Tibial nerve (tissue), 4 donors: ENCODE measurements at regions not wholly inside any gene's neighbourhood (a gene's known extent, or its start where the extent isn't known, plus 50 kb on each side); places are given as distances from the start of the nearest gene placed in this dataset.
"Not testable (repeated sequence)": the region's sequence is repeated elsewhere in the genome, so short reads cannot be mapped to it uniquely, and the experiment has no call there.

Experiments used
- DNase-seq, 2 donors: peaks; one replicate each; pipeline ENCODE4 v3.0.0-alpha.2; 2019; ENCODE audit warnings: low spot score in 2 of 2
- H3K27ac ChIP-seq, 4 donors: fragments of 200-600 bp; sonication (generic) in 3 of 4; one replicate each; pipeline ENCODE4 v1.5.1; 2017 to 2019; ENCODE audit warnings: mild to moderate bottlenecking in 1 of 4
- H3K27me3 ChIP-seq, 2 donors: fragments of 200-600 bp; sonication (generic) in 1 of 2; one replicate each; pipeline versions ENCODE4 v1.5.1 to v1.6.0; 2017 to 2019
- H3K36me3 ChIP-seq, 3 donors: fragments of 200-600 bp; sonication (generic); one replicate each; pipeline ENCODE4 v1.5.1; 2018 to 2019
- H3K4me1 ChIP-seq, 4 donors: fragments of 200-600 bp; sonication (generic) in 3 of 4; one replicate each; pipeline ENCODE4 v1.5.1; 2017 to 2019
- H3K4me3 ChIP-seq, 4 donors: fragments of 200-600 bp; sonication (generic) in 3 of 4; one replicate each; pipeline ENCODE4 v1.5.1; 2017 to 2019; ENCODE audit warnings: mild to moderate bottlenecking in 1 of 4, moderate library complexity in 1 of 4
- H3K9me3 ChIP-seq, 4 donors: fragments of 200-600 bp; sonication (generic) in 3 of 4; one replicate each; pipeline ENCODE4 v1.5.1; 2017 to 2019
- CTCF ChIP-seq, 5 experiments: fragments of 200-600 bp in 3 of 5; fragments of 450-650 bp in 2 of 5; sonication (generic) in 3 of 5; IDR thresholded peaks; one replicate each; pipeline ENCODE4 v1.5.1; 2016 to 2019; ENCODE audit warnings: antibody characterized with exemption in 5 of 5, mild to moderate bottlenecking in 3 of 5, moderate library complexity in 2 of 5
- EP300 ChIP-seq, 2 donors: sonication (generic); formaldehyde crosslinking; IDR thresholded peaks; one replicate each; pipeline ENCODE4 v1.6.1; 2017; ENCODE audit warnings: antibody characterized with exemption in 2 of 2, mild to moderate bottlenecking in 1 of 2
- POLR2A ChIP-seq, 2 donors: fragments of 450-650 bp; IDR thresholded peaks; one replicate each; pipeline ENCODE4 v1.6.1; 2017; ENCODE audit warnings: antibody characterized with exemption in 2 of 2, mild to moderate bottlenecking in 2 of 2, moderate library complexity in 2 of 2
- WGBS, 2 donors: methylation state at CpG; one replicate each; pipeline ENCODE4 v1.1.5; 2018; 5-methylcytosine and 5-hydroxymethylcytosine counted together

- no peaks in the 10 kb centered on the region for H3K9me3 ChIP-seq
- DNase-seq = no peak
- 83% methylated on average over 12 of the region's 12 CpGs for WGBS, 2 donors
- no peaks in the 10 kb centered on the region for H3K36me3 ChIP-seq
- H3K27me3 ChIP-seq = no peaks in the 10 kb centered on the region
- H3K27ac ChIP-seq = no peak overlapping the region
- no peak overlapping the region for H3K4me3 ChIP-seq
- peaks cover 0 to 23% (median 0%) of the 10 kb centered on the region in 4 donors for H3K4me1 ChIP-seq
- no peak for TF ChIP-seq POLR2A (IDR thresholded peaks at IDR 0.05)
- TF ChIP-seq CTCF (IDR thresholded peaks at IDR 0.05) = no peak
- TF ChIP-seq EP300 (IDR thresholded peaks at IDR 0.05) = no peak
Measured at GRCh38 chr3:127042634-127043033, 59.7 kb downstream of the PLXNA1 start.

DNA sequence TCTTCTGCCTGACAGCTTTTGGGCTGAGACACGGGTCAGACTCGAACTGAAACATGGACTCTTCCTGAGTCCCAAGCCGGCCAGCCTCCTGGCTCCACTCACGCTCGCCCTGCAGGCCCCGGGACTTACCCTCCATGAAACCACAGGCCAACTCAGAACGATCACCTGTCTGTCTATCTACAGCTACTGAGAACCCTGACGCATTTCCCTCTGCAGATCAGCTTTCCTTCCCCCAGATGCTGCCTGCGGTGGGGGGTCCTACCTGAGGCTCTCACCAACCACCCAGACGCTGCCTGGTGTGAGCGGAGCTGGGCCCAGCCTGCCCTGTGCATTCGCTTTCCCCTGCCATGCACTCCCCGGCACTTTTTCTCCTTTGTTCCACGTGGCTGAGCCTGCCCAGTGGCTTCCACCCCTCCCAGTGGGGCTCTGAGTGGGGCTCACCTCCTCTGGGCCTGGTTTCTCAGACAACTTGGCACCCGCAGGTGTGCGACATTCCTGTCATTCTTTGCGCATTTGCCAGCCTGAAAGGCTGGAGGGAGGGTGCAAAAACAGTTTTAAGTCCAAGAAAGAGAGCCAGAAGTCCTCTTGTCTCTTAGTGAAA is 60.2 kb downstream of the PLXNA1 start:
- H3K27ac ChIP-seq = peak overlapping the region in 2 of 4 donors; percentile 25 to 47
- H3K36me3 ChIP-seq = no peaks in the 10 kb centered on the region
- no peak for DNase-seq
- H3K4me1 ChIP-seq = peaks cover 0 to 23% (median 0%) of the 10 kb centered on the region in 4 donors
- no peak for TF ChIP-seq CTCF (IDR thresholded peaks at IDR 0.05)
- TF ChIP-seq EP300 (IDR thresholded peaks at IDR 0.05) = no peak
- TF ChIP-seq POLR2A (IDR thresholded peaks at IDR 0.05) = no peak
- H3K9me3 ChIP-seq = no peaks in the 10 kb centered on the region
- WGBS, 2 donors = 65 to 69% methylated on average over 17 of the region's 17 CpGs
- H3K27me3 ChIP-seq = no peaks in the 10 kb centered on the region
- no peak overlapping the region for H3K4me3 ChIP-seq

DNA sequence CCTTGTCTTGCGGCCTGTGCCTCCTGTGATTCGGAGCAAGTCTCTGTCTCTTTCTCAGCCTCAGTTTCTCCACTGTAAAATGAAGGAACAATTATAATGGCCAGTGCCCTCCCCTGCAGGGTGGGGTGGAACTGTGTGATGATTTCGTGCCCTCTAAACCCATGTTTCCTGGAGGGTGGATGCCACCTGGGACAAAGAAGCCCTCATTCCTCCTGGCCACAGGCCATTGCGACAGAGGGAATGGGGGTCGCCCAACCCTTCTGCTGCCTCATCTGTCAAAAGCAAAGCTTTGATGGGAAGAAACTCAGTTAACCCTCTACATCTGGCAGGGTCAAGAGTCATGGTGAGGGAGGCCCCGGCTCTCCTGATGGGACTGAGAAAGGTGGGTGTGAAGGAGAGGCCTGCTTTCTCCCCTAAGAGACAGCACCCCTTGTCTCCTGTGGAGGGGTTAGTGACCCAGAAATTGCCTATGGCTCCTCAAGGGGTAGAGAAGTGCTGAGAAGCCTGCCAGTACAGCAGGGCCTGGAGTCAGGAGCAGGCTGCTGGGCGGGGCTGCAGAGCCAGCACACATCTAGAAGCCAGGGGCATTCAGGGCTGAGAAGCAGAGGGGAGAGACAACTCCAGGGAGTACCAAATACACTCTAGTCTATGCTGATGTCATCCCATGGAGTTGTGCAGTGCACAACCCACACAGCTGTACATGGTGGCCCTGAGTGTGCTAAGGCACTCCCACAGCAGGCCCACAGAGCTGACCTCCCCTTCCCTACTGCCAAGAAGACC is 61.0 kb downstream of the PLXNA1 start:
- no peak for TF ChIP-seq EP300 (IDR thresholded peaks at IDR 0.05)
- TF ChIP-seq CTCF (IDR thresholded peaks at IDR 0.05) = no peak
- TF ChIP-seq POLR2A (IDR thresholded peaks at IDR 0.05) = no peak
- WGBS, 2 donors = 58 to 59% methylated on average over 7 of the region's 7 CpGs
- peaks cover 0 to 23% (median 0%) of the 10 kb centered on the region in 4 donors for H3K4me1 ChIP-seq
- no peaks in the 10 kb centered on the region for H3K27me3 ChIP-seq
- H3K4me3 ChIP-seq = no peak overlapping the region
- peaks cover 0 to 5% (median 0%) of the 10 kb centered on the region in 4 donors for H3K9me3 ChIP-seq
- peak overlapping the region in 2 of 4 donors; percentile 25 to 47 for H3K27ac ChIP-seq
- no peak for DNase-seq
- H3K36me3 ChIP-seq = no peaks in the 10 kb centered on the region

GRCh38 chr3:127044996-127045395 is 62.1 kb downstream of the PLXNA1 start:
- H3K4me1 ChIP-seq = peaks cover 0 to 23% (median 0%) of the 10 kb centered on the region in 4 donors
- H3K9me3 ChIP-seq = peaks cover 0 to 11% (median 0%) of the 10 kb centered on the region in 4 donors
- DNase-seq = no peak
- H3K27ac ChIP-seq = no peak overlapping the region
- H3K4me3 ChIP-seq = no peak overlapping the region
- no peaks in the 10 kb centered on the region for H3K36me3 ChIP-seq
- WGBS, 2 donors = 42% methylated on average over 4 of the region's 4 CpGs
- no peaks in the 10 kb centered on the region for H3K27me3 ChIP-seq
- no peak for TF ChIP-seq EP300 (IDR thresholded peaks at IDR 0.05)

GRCh38 chr3:127045435-127046045 is 62.6 kb downstream of the PLXNA1 start:
- Histone ChIP-seq H3K36me3 (no peaks in the 10 kb centered on the region), H3K4me3 (no peak overlapping the region), H3K27me3 (no peaks in the 10 kb centered on the region), H3K27ac (no peak overlapping the region), H3K4me1 (peaks cover 0 to 23% (median 0%) of the 10 kb centered on the region in 4 donors), H3K9me3 (peaks cover 0 to 15% (median 0%) of the 10 kb centered on the region in 4 donors)
- WGBS, 2 donors = 37 to 38% methylated on average over 5 of the region's 5 CpGs
- TF ChIP-seq POLR2A (IDR thresholded peaks at IDR 0.05) (no peak), EP300 (IDR thresholded peaks at IDR 0.05) (no peak), CTCF (IDR thresholded peaks at IDR 0.05) (no peak)
- no peak for DNase-seq

GRCh38 chr3:127046690-127047089 is 63.8 kb downstream of the PLXNA1 start:
- not testable (repeated sequence) for H3K4me3 ChIP-seq, H3K27me3 ChIP-seq, H3K36me3 ChIP-seq, DNase-seq, H3K27ac ChIP-seq
- 91 to 95% methylated on average over 13 to 15 of the region's 28 CpGs for WGBS, 2 donors
- Histone ChIP-seq H3K4me1 (peaks cover 0 to 27% (median 0%) of the 10 kb centered on the region in 4 donors), H3K9me3 (peaks cover 0 to 15% (median 0%) of the 10 kb centered on the region in 4 donors)
